Neuronal stem cell (in vitro differentiated cells): ENCODE measurements at regions not wholly inside any gene's neighbourhood (a gene's known extent, or its start where the extent isn't known, plus 50 kb on each side); places are given as distances from the start of the nearest gene placed in this dataset.

Source experiments
- DNase-seq: peaks from one replicate; pipeline ENCODE4 v3.0.0-alpha.2; 2013; ENCODE audit warnings: low spot score
- H2AFZ ChIP-seq: one replicate; pipeline ENCODE4 v1.6.1; 2013; ENCODE audit warnings: mild to moderate bottlenecking, low read length, inconsistent platforms
- H2AK5ac ChIP-seq: 2 replicates; pipeline ENCODE4 v1.6.1; 2013; ENCODE audit warnings: low read depth, mild to moderate bottlenecking, inconsistent platforms, low read length, moderate library complexity, mixed read lengths
- H2BK120ac ChIP-seq: 2 replicates; pipeline ENCODE4 v1.6.1; 2013; ENCODE audit warnings: low read depth, mild to moderate bottlenecking, inconsistent platforms, low read length, moderate library complexity, mixed read lengths
- H2BK12ac ChIP-seq: one replicate; pipeline ENCODE4 v1.6.1; 2013; ENCODE audit warnings: low read length, inconsistent platforms
- H2BK15ac ChIP-seq: 2 replicates; pipeline ENCODE4 v1.6.1; 2013; ENCODE audit warnings: mild to moderate bottlenecking, low read length, inconsistent platforms, mixed read lengths
- H2BK5ac ChIP-seq: one replicate; pipeline ENCODE4 v1.6.1; 2013; ENCODE audit warnings: inconsistent platforms, mild to moderate bottlenecking, low read length, moderate library complexity
- H3K14ac ChIP-seq: one replicate; pipeline ENCODE4 v1.6.1; 2013; ENCODE audit warnings: low read length, inconsistent platforms
- H3K18ac ChIP-seq: 2 replicates; pipeline ENCODE4 v1.6.1; 2013; ENCODE audit warnings: low read length, inconsistent platforms
- H3K23ac ChIP-seq: 2 replicates; pipeline ENCODE4 v1.6.1; 2013; ENCODE audit warnings: low read depth, mild to moderate bottlenecking, mixed read lengths, low read length, inconsistent platforms; ENCODE audit not compliant: poor library complexity
- H3K27ac ChIP-seq: replicated peaks from 3 replicates; pipeline ENCODE4 v1.5.1; 2013; ENCODE audit warnings: low read length, inconsistent platforms
- H3K27me3 ChIP-seq, 3 experiments: 2 replicates each; pipeline ENCODE4 v1.6.1; 2013; ENCODE audit warnings: low read length in 3 of 3, mild to moderate bottlenecking in 2 of 3, inconsistent platforms in 1 of 3, low read depth in 1 of 3, mixed read lengths in 1 of 3, moderate library complexity in 1 of 3; ENCODE audit not compliant: control insufficient read depth in 3 of 3, insufficient read depth in 3 of 3
- H3K36me3 ChIP-seq, 2 donors: replicated peaks in 1 of 2; 2 replicates each; pipeline ENCODE4 v1.6.1; 2013; ENCODE audit warnings: low read length in 2 of 2; ENCODE audit not compliant: control insufficient read depth in 2 of 2, insufficient read depth in 2 of 2
- H3K4ac ChIP-seq: 2 replicates; pipeline ENCODE4 v1.6.1; 2013; ENCODE audit warnings: inconsistent platforms, mild to moderate bottlenecking, low read length, moderate library complexity
- H3K4me1 ChIP-seq, 2 donors: 1 replicate in 1 of 2; 2 replicates in 1 of 2; pipeline ENCODE4 v1.6.1; 2013; ENCODE audit warnings: low read length in 2 of 2, low read depth in 1 of 2; ENCODE audit not compliant: control insufficient read depth in 2 of 2, insufficient read depth in 1 of 2
- H3K4me2 ChIP-seq: one replicate; pipeline ENCODE4 v1.6.1; 2013; ENCODE audit warnings: mild to moderate bottlenecking, low read length, inconsistent platforms; ENCODE audit not compliant: insufficient read depth, poor library complexity, severe bottlenecking
- H3K4me3 ChIP-seq, 2 donors: 2 replicates each; pipeline ENCODE4 v1.5.1; 2013; ENCODE audit warnings: low read length in 2 of 2, mild to moderate bottlenecking in 2 of 2, inconsistent platforms in 1 of 2, moderate library complexity in 1 of 2
- H3K79me1 ChIP-seq: one replicate; pipeline ENCODE4 v1.6.1; 2013; ENCODE audit warnings: low read depth, mild to moderate bottlenecking, inconsistent platforms, low read length, moderate library complexity
- H3K9ac ChIP-seq: one replicate; pipeline ENCODE4 v1.6.1; 2013; ENCODE audit warnings: mild to moderate bottlenecking, low read depth, low read length, inconsistent platforms; ENCODE audit not compliant: poor library complexity
- H3K9me3 ChIP-seq, 2 donors: replicated peaks in 1 of 2; 2 replicates each; pipeline versions ENCODE3 to v1.6.1; 2013; ENCODE audit warnings: low read length in 2 of 2, mild to moderate bottlenecking in 2 of 2, inconsistent platforms in 1 of 2, low read depth in 1 of 2, mixed read lengths in 1 of 2, moderate library complexity in 1 of 2; ENCODE audit not compliant: control insufficient read depth in 2 of 2, insufficient read depth in 1 of 2
- H4K8ac ChIP-seq: one replicate; pipeline ENCODE4 v1.6.1; 2013; ENCODE audit warnings: low read depth, mild to moderate bottlenecking, inconsistent platforms, low read length, moderate library complexity
- H4K91ac ChIP-seq: one replicate; pipeline ENCODE4 v1.6.1; 2013; ENCODE audit warnings: low read length, low read depth, mild to moderate bottlenecking, inconsistent platforms; ENCODE audit not compliant: poor library complexity
- WGBS, 2 donors: extraction: QIAGEN DNeasy Blood & Tissue Kit; methylation state at CpG; one replicate each; pipeline ENCODE4 v1.1.7; 2013; ENCODE audit warnings: missing lambda C conversion rate in 2 of 2, mixed read lengths in 1 of 2; ENCODE audit not compliant: insufficient read length in 2 of 2, insufficient replicate concordance in 1 of 2; ENCODE audit errors: extremely low coverage in 2 of 2; 5-methylcytosine and 5-hydroxymethylcytosine counted together

- Histone ChIP-seq H3K36me3 (no peaks in the 10 kb centered on the region), H4K91ac (no peak overlapping the region), H3K27ac (no peak overlapping the region), H3K4me3 (no peak overlapping the region), H3K14ac (no peak overlapping the region), H3K4me1 (no peaks in the 10 kb centered on the region), H3K18ac (no peak overlapping the region), H3K27me3 (no peaks in the 10 kb centered on the region), H3K23ac (no peak overlapping the region), H2BK120ac (no peak overlapping the region), H3K4ac (no peak overlapping the region), H3K4me2 (no peak overlapping the region), H2BK12ac (no peak overlapping the region), H2BK5ac (no peak overlapping the region), H2AK5ac (no peak overlapping the region), H3K9ac (no peak overlapping the region), H2BK15ac (no peak overlapping the region), H2AFZ (no peak overlapping the region), H3K9me3 (no peaks in the 10 kb centered on the region), H4K8ac (no peak overlapping the region), H3K79me1 (no peaks in the 10 kb centered on the region)
- WGBS, 2 donors, result no CpG with 5 or more reads among the region's 1 CpG
- no peak for DNase-seq
Measured at GRCh38 chr10:29048506-29048905, 240.4 kb upstream of the LYZL1 start.

- H3K23ac ChIP-seq, result no peak overlapping the region
- no peak for DNase-seq
- H3K27ac ChIP-seq, result no peak overlapping the region
- H2BK12ac ChIP-seq, result no peak overlapping the region
- H2AFZ ChIP-seq, result no peak overlapping the region
- H4K8ac ChIP-seq, result no peak overlapping the region
- no peak overlapping the region for H3K4me2 ChIP-seq
- no peak overlapping the region for H3K18ac ChIP-seq
- no peak overlapping the region for H3K4me3 ChIP-seq
- no peaks in the 10 kb centered on the region for H3K9me3 ChIP-seq
- WGBS, 2 donors, result no CpG with 5 or more reads among the region's 3 CpGs
- no peak overlapping the region for H3K4ac ChIP-seq
- no peaks in the 10 kb centered on the region for H3K27me3 ChIP-seq
- no peak overlapping the region for H2AK5ac ChIP-seq
- no peak overlapping the region for H4K91ac ChIP-seq
- no peak overlapping the region for H3K14ac ChIP-seq
- H3K9ac ChIP-seq, result no peak overlapping the region
- H2BK120ac ChIP-seq, result no peak overlapping the region
- no peaks in the 10 kb centered on the region for H3K4me1 ChIP-seq
- H3K79me1 ChIP-seq, result no peaks in the 10 kb centered on the region
- no peak overlapping the region for H2BK15ac ChIP-seq
- no peaks in the 10 kb centered on the region for H3K36me3 ChIP-seq
- no peak overlapping the region for H2BK5ac ChIP-seq
Measured at GRCh38 chr10:29050081-29050480, 238.8 kb upstream of the LYZL1 start.

GRCh38 chr10:29055101-29055500 lies 233.8 kb upstream of the LYZL1 start:
- Histone ChIP-seq H2BK12ac (no peak overlapping the region), H4K91ac (no peak overlapping the region), H3K4me3 (no peak overlapping the region), H3K36me3 (no peaks in the 10 kb centered on the region), H3K4me1 (no peaks in the 10 kb centered on the region), H3K9ac (no peak overlapping the region), H3K23ac (no peak overlapping the region), H3K4ac (no peak overlapping the region), H3K14ac (no peak overlapping the region), H2BK120ac (no peak overlapping the region), H2AFZ (no peak overlapping the region), H3K4me2 (no peak overlapping the region), H3K18ac (no peak overlapping the region), H3K27ac (no peak overlapping the region), H2BK15ac (no peak overlapping the region), H3K27me3 (no peaks in the 10 kb centered on the region), H3K9me3 (no peaks in the 10 kb centered on the region), H2AK5ac (no peak overlapping the region), H2BK5ac (no peak overlapping the region), H3K79me1 (no peaks in the 10 kb centered on the region), H4K8ac (no peak overlapping the region)
- DNase-seq, result no peak
- no CpG with 5 or more reads among the region's 2 CpGs for WGBS, 2 donors

- WGBS, 2 donors, result no CpG with 5 or more reads among the region's 2 CpGs
- no peak overlapping the region for H3K23ac ChIP-seq
- H3K9ac ChIP-seq, result no peak overlapping the region
- H3K9me3 ChIP-seq, result no peaks in the 10 kb centered on the region
- H3K27ac ChIP-seq, result no peak overlapping the region
- H2BK120ac ChIP-seq, result no peak overlapping the region
- H3K18ac ChIP-seq, result no peak overlapping the region
- no peak for DNase-seq
- H3K4me3 ChIP-seq, result no peak overlapping the region
- no peak overlapping the region for H4K91ac ChIP-seq
- H2BK15ac ChIP-seq, result no peak overlapping the region
- no peaks in the 10 kb centered on the region for H3K79me1 ChIP-seq
- H3K14ac ChIP-seq, result no peak overlapping the region
- no peaks in the 10 kb centered on the region for H3K36me3 ChIP-seq
- no peak overlapping the region for H2BK12ac ChIP-seq
- H2BK5ac ChIP-seq, result no peak overlapping the region
- H3K27me3 ChIP-seq, result no peaks in the 10 kb centered on the region
- H2AK5ac ChIP-seq, result no peak overlapping the region
- H3K4ac ChIP-seq, result no peak overlapping the region
- H2AFZ ChIP-seq, result no peak overlapping the region
- H3K4me2 ChIP-seq, result no peak overlapping the region
- H3K4me1 ChIP-seq, result no peaks in the 10 kb centered on the region
- H4K8ac ChIP-seq, result no peak overlapping the region
Measured at GRCh38 chr10:29056729-29057128, 232.1 kb upstream of the LYZL1 start.
